SJCRH30 (cell line): ENCODE measurements at regions not wholly inside any gene's neighbourhood (a gene's known extent, or its start where the extent isn't known, plus 50 kb on each side); places are given as distances from the start of the nearest gene placed in this dataset.

Experiments used
- DNase-seq, 2 experiments: peaks; one replicate each; pipeline ENCODE4 v3.0.0-alpha.2; 2015 to 2020
- H3K27ac ChIP-seq: fragments of 250-450 bp; sonication (Bioruptor Pico); 2 replicates; pipeline ENCODE4 v1.5.1; 2020; ENCODE audit warnings: mild to moderate bottlenecking, moderate library complexity
- H3K27me3 ChIP-seq: fragments of 250-450 bp; sonication (Bioruptor Pico); 2 replicates; pipeline ENCODE4 v1.5.1; 2020; ENCODE audit warnings: mild to moderate bottlenecking, moderate library complexity
- H3K36me3 ChIP-seq: fragments of 250-450 bp; sonication (Bioruptor Pico); 2 replicates; pipeline ENCODE4 v1.5.1; 2020; ENCODE audit warnings: mild to moderate bottlenecking, moderate library complexity
- H3K4me1 ChIP-seq: fragments of 250-450 bp; sonication (Bioruptor Pico); 2 replicates; pipeline ENCODE4 v1.5.1; 2020; ENCODE audit warnings: mild to moderate bottlenecking, moderate library complexity
- H3K4me3 ChIP-seq: fragments of 250-450 bp; sonication (Bioruptor Pico); 2 replicates; pipeline ENCODE4 v1.5.1; 2020; ENCODE audit warnings: mild to moderate bottlenecking, moderate library complexity
- H3K9me3 ChIP-seq: fragments of 250-450 bp; sonication (Bioruptor Pico); replicated peaks from 2 replicates; pipeline ENCODE4 v1.5.1; 2020; ENCODE audit warnings: mild to moderate bottlenecking, moderate library complexity

GRCh38 chr6:47093169-47093568, 51.0 kb upstream of the ADGRF1 start:
- H3K36me3 ChIP-seq = no peaks in the 10 kb centered on the region
- no peak for DNase-seq
- H3K9me3 ChIP-seq = no peaks in the 10 kb centered on the region
- H3K27ac ChIP-seq = no peak overlapping the region
- H3K4me1 ChIP-seq = peaks cover 7% of the 10 kb centered on the region; the same call in 1 of the 2 replicates
- no peaks in the 10 kb centered on the region for H3K27me3 ChIP-seq
- H3K4me3 ChIP-seq = no peak overlapping the region

- Histone ChIP-seq H3K4me1 (peaks cover 7% of the 10 kb centered on the region; the same call in 1 of the 2 replicates), H3K27ac (no peak overlapping the region), H3K27me3 (no peaks in the 10 kb centered on the region), H3K36me3 (no peaks in the 10 kb centered on the region), H3K4me3 (no peak overlapping the region), H3K9me3 (no peaks in the 10 kb centered on the region)
- no peak for DNase-seq
Measured at GRCh38 chr6:47091886-47092668, 49.9 kb upstream of the ADGRF1 start.
